ENCODE measurements at regions not wholly inside any gene's neighbourhood (a gene's known extent, or its start where the extent isn't known, plus 50 kb on each side); places are given as distances from the start of the nearest gene placed in this dataset.
A peak's percentile ranks its signal among the peaks of the same experiment; 100 is the strongest.
"Not testable (repeated sequence)": the region's sequence is repeated elsewhere in the genome, so short reads cannot be mapped to it uniquely, and the experiment has no call there.

DNA sequence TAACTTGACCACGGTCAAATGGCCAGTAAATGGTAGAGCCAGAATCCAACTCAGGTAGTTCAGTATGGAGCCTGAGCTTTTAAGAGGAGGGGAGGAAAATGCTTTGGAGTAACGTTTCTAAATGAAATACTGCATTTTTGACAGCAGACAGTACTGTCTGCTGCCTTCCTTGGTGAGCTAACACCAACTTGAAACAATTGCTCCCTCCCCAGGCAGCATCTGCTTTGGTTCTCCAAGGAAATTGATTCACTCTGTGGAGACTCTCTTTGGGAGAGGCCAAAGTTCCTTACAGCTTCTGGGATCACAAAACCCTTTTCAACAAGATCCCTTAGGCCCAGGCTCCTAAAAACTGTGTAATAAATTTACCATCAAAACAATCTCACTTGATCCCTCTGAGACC is 75.2 kb upstream of the SSBP2 start:
- H3K36me3 Mint-ChIP-seq: peaks cover 0 to 1% (median 0%) of the 10 kb centered on the region in 5 donors
- POLR2A ChIA-PET: interaction anchor here (1.0 kb wide), 1 partner anchor 25 kb away, joined by 3 read pairs; no protein-coding TSS in a partner anchor
- intact Hi-C loops (cut with micrococcal nuclease): no loop called here
- H3K4me3 ChIP-seq (ENCODE audit: low read length): no peak overlapping the region
- ATAC-seq (no peak), DNase-seq (no peak)
- no peaks in the 10 kb centered on the region for H3K4me1 ChIP-seq (ENCODE audit: control insufficient read depth in 2 of 2, insufficient read depth in 2 of 2, low read length in 2 of 2)
- peaks cover 0 to 3% (median 0%) of the 10 kb centered on the region in 5 donors for H3K27me3 Mint-ChIP-seq
- CTCF ChIA-PET: interaction anchor here (0.6 kb wide), 1 partner anchor 141 kb away, joined by 3 read pairs; no protein-coding TSS in a partner anchor
- no peak overlapping the region for H3K27ac ChIP-seq (ENCODE audit: low read depth, low read length)
- H3K4me3 Mint-ChIP-seq: no peak overlapping the region
- no peaks in the 10 kb centered on the region for H3K27me3 ChIP-seq (ENCODE audit: control insufficient read depth in 2 of 2, insufficient read depth in 2 of 2, low read length in 2 of 2)
- no peaks in the 10 kb centered on the region for H3K36me3 ChIP-seq (ENCODE audit: control insufficient read depth in 2 of 3, insufficient read depth in 3 of 3, low read length in 3 of 3)
- H3K9me3 Mint-ChIP-seq: peaks cover 0 to under 1% (median 0%) of the 10 kb centered on the region in 11 donors
- peaks cover 0 to 11% (median 7%) of the 10 kb centered on the region in 7 donors for H3K4me1 Mint-ChIP-seq
- no peaks in the 10 kb centered on the region for H3K9me3 ChIP-seq (ENCODE audit: control insufficient read depth in 2 of 3, low read length in 3 of 3)
- H3K27ac Mint-ChIP-seq: peak overlapping the region in 1 of 9 donors; percentile 31

- Mint-ChIP-seq H3K36me3 (peaks cover 0 to 1% (median 0%) of the 10 kb centered on the region in 5 donors), H3K27me3 (peaks cover 0 to 3% (median 0%) of the 10 kb centered on the region in 5 donors), H3K9me3 (peaks cover 0 to 2% (median 0%) of the 10 kb centered on the region in 11 donors), H3K4me1 (peaks cover 3 to 20% (median 11%) of the 10 kb centered on the region in 7 donors), H3K27ac (no peak overlapping the region), H3K4me3 (no peak overlapping the region)
- CTCF ChIA-PET: interaction anchor here (0.6 kb wide), 1 partner anchor 27 kb away, joined by 3 read pairs; no protein-coding TSS in a partner anchor
- Histone ChIP-seq H3K27me3 (ENCODE audit: control insufficient read depth in 2 of 2, insufficient read depth in 2 of 2, low read length in 2 of 2) (no peaks in the 10 kb centered on the region), H3K9me3 (ENCODE audit: control insufficient read depth in 2 of 3, low read length in 3 of 3) (no peaks in the 10 kb centered on the region), H3K36me3 (ENCODE audit: control insufficient read depth in 2 of 3, insufficient read depth in 3 of 3, low read length in 3 of 3) (no peaks in the 10 kb centered on the region), H3K4me1 (ENCODE audit: control insufficient read depth in 2 of 2, insufficient read depth in 2 of 2, low read length in 2 of 2) (peaks cover 0 to under 1% of the 10 kb centered on the region in 2 donors), H3K27ac (ENCODE audit: low read depth, low read length) (no peak overlapping the region), H3K4me3 (ENCODE audit: low read length) (no peak overlapping the region)
- ATAC-seq: no peak
- DNase-seq: no peak
- intact Hi-C loops (cut with micrococcal nuclease): no loop called here
- POLR2A ChIA-PET: interaction anchor here (1.0 kb wide), 1 partner anchor 26 kb away, joined by 3 read pairs; no protein-coding TSS in a partner anchor
Measured at GRCh38 chr5:81825237-81825636, 74.3 kb upstream of the SSBP2 start.

- H3K27ac ChIP-seq (ENCODE audit: low read depth, low read length); H3K4me3 ChIP-seq (ENCODE audit: low read length); H3K27ac Mint-ChIP-seq; H3K4me3 Mint-ChIP-seq; H3K36me3 ChIP-seq (ENCODE audit: control insufficient read depth in 2 of 3, insufficient read depth in 3 of 3, low read length in 3 of 3); H3K27me3 Mint-ChIP-seq; H3K27me3 ChIP-seq (ENCODE audit: control insufficient read depth in 2 of 2, insufficient read depth in 2 of 2, low read length in 2 of 2); ATAC-seq; DNase-seq; H3K9me3 ChIP-seq (ENCODE audit: control insufficient read depth in 2 of 3, low read length in 3 of 3); CTCF ChIA-PET; H3K9me3 Mint-ChIP-seq; intact Hi-C loops (cut with micrococcal nuclease): not testable (repeated sequence)
- Mint-ChIP-seq H3K36me3 (peaks cover 0 to 10% (median 0%) of the 10 kb centered on the region in 5 donors), H3K4me1 (peaks cover 14 to 35% (median 26%) of the 10 kb centered on the region in 7 donors)
- peaks cover 0 to 13% of the 10 kb centered on the region in 2 donors for H3K4me1 ChIP-seq (ENCODE audit: control insufficient read depth in 2 of 2, insufficient read depth in 2 of 2, low read length in 2 of 2)
- POLR2A ChIA-PET: interaction anchor here (1.3 kb wide), 1 partner anchor 45 kb away, joined by 3 read pairs; no protein-coding TSS in a partner anchor
Measured at GRCh38 chr5:81823736-81824135, 72.8 kb upstream of the SSBP2 start.

DNA sequence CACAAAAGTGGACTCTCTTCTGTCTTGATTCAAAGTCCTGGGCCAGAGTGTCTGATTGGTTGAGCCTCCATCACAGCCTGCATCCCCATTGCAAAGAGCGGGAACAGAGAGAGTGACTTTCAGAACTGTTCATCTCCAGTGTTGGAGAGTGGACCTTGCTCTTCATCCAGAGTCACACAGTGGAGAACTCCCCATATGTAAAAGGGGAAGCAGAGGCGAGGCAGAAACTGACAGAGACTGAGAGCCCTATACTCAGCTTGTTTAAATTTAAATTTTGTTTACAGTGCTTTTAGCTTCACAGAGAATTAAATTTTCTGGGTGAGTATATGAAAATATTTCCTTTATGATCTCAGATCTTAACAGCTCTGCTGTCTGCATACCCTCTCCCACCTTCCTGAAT is 70.0 kb upstream of the SSBP2 start:
- H3K4me3 ChIP-seq (ENCODE audit: low read length): no peak overlapping the region
- ChIA-PET CTCF (interaction anchor here (0.6 kb wide), 1 partner anchor 183 kb away, joined by 9 read pairs; no protein-coding TSS in a partner anchor), POLR2A (interaction anchor here (0.5 to 0.7 kb wide), 2 partner anchors 31 to 55 kb away, joined by 5 to 8 read pairs; no protein-coding TSS in a partner anchor)
- H3K27me3 Mint-ChIP-seq: peaks cover 0 to 3% (median 0%) of the 10 kb centered on the region in 5 donors
- H3K4me1 ChIP-seq (ENCODE audit: control insufficient read depth in 2 of 2, insufficient read depth in 2 of 2, low read length in 2 of 2): peaks cover 0 to 31% of the 10 kb centered on the region in 2 donors
- H3K27ac ChIP-seq (ENCODE audit: low read depth, low read length): no peak overlapping the region
- no peak for DNase-seq
- no peak overlapping the region for H3K4me3 Mint-ChIP-seq
- H3K36me3 ChIP-seq (ENCODE audit: control insufficient read depth in 2 of 3, insufficient read depth in 3 of 3, low read length in 3 of 3): no peaks in the 10 kb centered on the region
- H3K4me1 Mint-ChIP-seq: peaks cover 30 to 63% (median 54%) of the 10 kb centered on the region in 7 donors
- H3K27me3 ChIP-seq (ENCODE audit: control insufficient read depth in 2 of 2, insufficient read depth in 2 of 2, low read length in 2 of 2): no peaks in the 10 kb centered on the region
- H3K9me3 Mint-ChIP-seq: peaks cover 0 to 10% (median 4%) of the 10 kb centered on the region in 11 donors
- H3K27ac Mint-ChIP-seq: peak overlapping the region in 5 of 9 donors; percentile 27 to 76 (median 53)
- intact Hi-C loops (cut with micrococcal nuclease): no loop called here
- ATAC-seq: no peak
- peaks cover 0 to 19% (median 0%) of the 10 kb centered on the region in 5 donors for H3K36me3 Mint-ChIP-seq
- no peaks in the 10 kb centered on the region for H3K9me3 ChIP-seq (ENCODE audit: control insufficient read depth in 2 of 3, low read length in 3 of 3)

DNA sequence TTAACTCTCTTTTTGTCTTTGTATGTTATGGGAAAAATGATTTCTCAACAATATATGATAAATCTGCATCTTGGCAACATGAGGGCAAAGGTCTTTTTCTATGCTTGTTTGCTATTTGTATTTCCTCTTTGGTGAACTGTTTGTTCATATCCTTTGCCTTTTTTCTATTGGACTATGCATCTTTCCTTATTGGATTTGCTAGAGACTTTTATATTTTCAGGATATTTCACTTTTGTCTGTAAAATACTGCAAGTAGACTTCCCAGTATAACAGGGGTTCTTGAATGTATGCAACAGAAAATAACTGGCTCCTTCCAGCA is 69.4 kb upstream of the SSBP2 start:
- peaks cover 30 to 63% (median 54%) of the 10 kb centered on the region in 7 donors for H3K4me1 Mint-ChIP-seq
- H3K27ac Mint-ChIP-seq: peak overlapping the region in 5 of 9 donors; percentile 39 to 83 (median 72)
- POLR2A ChIA-PET: no interaction called here
- CTCF ChIA-PET: no interaction called here
- H3K36me3 Mint-ChIP-seq: peaks cover 0 to 19% (median 0%) of the 10 kb centered on the region in 5 donors
- peaks cover 0 to 10% (median 4%) of the 10 kb centered on the region in 11 donors for H3K9me3 Mint-ChIP-seq
- intact Hi-C loops (cut with micrococcal nuclease): no loop called here
- ATAC-seq (no peak), DNase-seq (no peak)
- Histone ChIP-seq H3K36me3 (ENCODE audit: control insufficient read depth in 2 of 3, insufficient read depth in 3 of 3, low read length in 3 of 3) (no peaks in the 10 kb centered on the region), H3K4me1 (ENCODE audit: control insufficient read depth in 2 of 2, insufficient read depth in 2 of 2, low read length in 2 of 2) (peaks cover 0 to 31% of the 10 kb centered on the region in 2 donors), H3K27me3 (ENCODE audit: control insufficient read depth in 2 of 2, insufficient read depth in 2 of 2, low read length in 2 of 2) (no peaks in the 10 kb centered on the region), H3K9me3 (ENCODE audit: control insufficient read depth in 2 of 3, low read length in 3 of 3) (no peaks in the 10 kb centered on the region), H3K4me3 (ENCODE audit: low read length) (no peak overlapping the region), H3K27ac (ENCODE audit: low read depth, low read length) (no peak overlapping the region)
- peaks cover 0 to 3% (median 0%) of the 10 kb centered on the region in 5 donors for H3K27me3 Mint-ChIP-seq
- H3K4me3 Mint-ChIP-seq: no peak overlapping the region

DNA sequence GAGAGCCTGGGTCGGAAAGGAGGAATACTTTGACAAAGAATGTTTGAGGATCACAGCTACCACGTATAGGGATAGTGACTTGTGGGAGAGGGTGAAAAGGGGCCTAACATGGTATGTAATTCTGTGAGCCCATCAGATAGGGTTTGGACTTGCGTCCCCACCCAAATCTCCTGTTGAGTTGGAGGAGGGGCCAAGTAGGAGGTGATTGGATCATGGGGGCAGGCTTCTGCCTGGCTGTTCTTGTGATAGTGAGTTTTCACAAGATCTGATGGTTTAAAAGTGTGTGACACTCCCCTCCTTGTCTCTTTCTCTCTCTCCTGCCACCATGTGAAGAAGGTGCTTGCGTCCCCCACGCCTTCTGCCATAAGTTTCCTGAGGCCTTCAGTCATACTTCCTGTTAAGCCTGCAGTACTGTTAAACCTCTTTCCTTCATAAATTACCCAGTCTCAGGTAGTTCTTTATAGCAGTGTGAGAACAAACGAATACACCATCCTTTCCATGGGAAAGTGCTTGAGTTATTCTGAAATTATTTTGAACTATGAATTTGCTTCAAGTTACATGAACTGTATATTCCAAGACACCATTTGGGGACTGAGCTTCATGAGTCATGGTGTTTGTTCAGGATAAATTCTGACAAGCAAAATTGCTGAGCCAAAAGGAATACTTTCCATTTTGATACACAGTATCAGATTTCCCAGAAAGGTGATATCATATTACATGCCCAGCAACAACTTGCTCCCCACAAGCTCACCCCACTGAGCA is 68.8 kb upstream of the SSBP2 start:
- CTCF ChIA-PET: no interaction called here
- Histone ChIP-seq H3K27ac (ENCODE audit: low read depth, low read length) (no peak overlapping the region), H3K27me3 (ENCODE audit: control insufficient read depth in 2 of 2, insufficient read depth in 2 of 2, low read length in 2 of 2) (no peaks in the 10 kb centered on the region), H3K9me3 (ENCODE audit: control insufficient read depth in 2 of 3, low read length in 3 of 3) (no peaks in the 10 kb centered on the region), H3K4me3 (ENCODE audit: low read length) (no peak overlapping the region), H3K4me1 (ENCODE audit: control insufficient read depth in 2 of 2, insufficient read depth in 2 of 2, low read length in 2 of 2) (peaks cover 0 to 31% of the 10 kb centered on the region in 2 donors), H3K36me3 (ENCODE audit: control insufficient read depth in 2 of 3, insufficient read depth in 3 of 3, low read length in 3 of 3) (no peaks in the 10 kb centered on the region)
- ATAC-seq (no peak), DNase-seq (no peak)
- H3K4me1 Mint-ChIP-seq: peaks cover 30 to 63% (median 54%) of the 10 kb centered on the region in 7 donors
- peak overlapping the region in 3 of 10 donors; percentile 15 to 39 (median 35) for H3K4me3 Mint-ChIP-seq
- intact Hi-C loops (cut with micrococcal nuclease): loop anchor here (2.0 to 5.0 kb wide), 2 partner anchors 42 to 69 kb away; partner anchors contain the start of gene SSBP2 (in 2 of the 2)
- H3K9me3 Mint-ChIP-seq: peaks cover 0 to 10% (median 4%) of the 10 kb centered on the region in 11 donors
- POLR2A ChIA-PET: interaction anchor here (0.8 kb wide), 1 partner anchor 50 kb away, joined by 3 read pairs; no protein-coding TSS in a partner anchor
- peak overlapping the region in 8 of 9 donors; percentile 9 to 83 (median 46) for H3K27ac Mint-ChIP-seq
- peaks cover 0 to 19% (median 0%) of the 10 kb centered on the region in 5 donors for H3K36me3 Mint-ChIP-seq
- peaks cover 0 to 3% (median 0%) of the 10 kb centered on the region in 5 donors for H3K27me3 Mint-ChIP-seq
